Spleen (tissue), 11 donors: ENCODE measurements at regions not wholly inside any gene's neighbourhood (a gene's known extent, or its start where the extent isn't known, plus 50 kb on each side); places are given as distances from the start of the nearest gene placed in this dataset.

Source experiments
- DNase-seq: peaks from one replicate; pipeline ENCODE4 v3.0.0-alpha.2; 2020
- H3K27ac ChIP-seq, 8 donors: fragments of 200-600 bp; sonication (generic) in 7 of 8; 1 replicate in 4 of 8; 2 replicates in 4 of 8; pipeline versions ENCODE4 v1.5.0 to v1.8.0; 2016 to 2021; ENCODE audit warnings: inconsistent platforms in 4 of 8, mild to moderate bottlenecking in 4 of 8, moderate library complexity in 1 of 8
- H3K27me3 ChIP-seq, 7 donors: fragments of 200-600 bp; sonication (generic) in 6 of 7; replicated peaks in 1 of 7; 1 replicate in 4 of 7; 2 replicates in 3 of 7; pipeline versions ENCODE4 v1.5.0 to v1.8.0; 2016 to 2021; ENCODE audit warnings: inconsistent platforms in 3 of 7, mild to moderate bottlenecking in 1 of 7
- H3K36me3 ChIP-seq, 6 donors: fragments of 200-600 bp; sonication (generic) in 5 of 6; 1 replicate in 4 of 6; 2 replicates in 2 of 6; pipeline versions ENCODE4 v1.5.0 to v1.8.0; 2016 to 2021; ENCODE audit warnings: inconsistent platforms in 2 of 6
- H3K4me1 ChIP-seq, 6 donors: fragments of 200-600 bp; sonication (generic) in 5 of 6; 1 replicate in 3 of 6; 2 replicates in 3 of 6; pipeline versions ENCODE4 v1.5.0 to v1.8.0; 2016 to 2021; ENCODE audit warnings: inconsistent platforms in 3 of 6
- H3K4me3 ChIP-seq, 8 donors: fragments of 200-600 bp; sonication (generic) in 7 of 8; 1 replicate in 4 of 8; 2 replicates in 4 of 8; pipeline versions ENCODE4 v1.5.0 to v1.8.0; 2016 to 2021; ENCODE audit warnings: inconsistent platforms in 4 of 8, mild to moderate bottlenecking in 4 of 8, moderate library complexity in 2 of 8
- H3K9me3 ChIP-seq, 8 donors: fragments of 200-600 bp; sonication (generic) in 7 of 8; 1 replicate in 4 of 8; 2 replicates in 4 of 8; pipeline versions ENCODE4 v1.5.0 to v1.8.0; 2016 to 2021; ENCODE audit warnings: inconsistent platforms in 4 of 8
- CTCF ChIP-seq, 11 experiments: fragments of 200-600 bp in 7 of 11; fragments of 450-650 bp in 4 of 11; sonication (generic) in 4 of 11; IDR thresholded peaks in 8 of 11; conservative IDR thresholded peaks in 3 of 11; 1 replicate in 7 of 11; 2 replicates in 4 of 11; pipeline versions ENCODE4 v1.4.0 to v1.8.0; 2016 to 2021; ENCODE audit warnings: antibody characterized with exemption in 11 of 11, inconsistent platforms in 4 of 11, mild to moderate bottlenecking in 1 of 11
- POLR2A ChIP-seq, 3 donors: fragments of 450-650 bp; IDR thresholded peaks; one replicate each; pipeline ENCODE4 v1.5.1; 2017; ENCODE audit warnings: antibody characterized with exemption in 3 of 3, mild to moderate bottlenecking in 1 of 3
- POLR2AphosphoS5 ChIP-seq, 3 donors: sonication (generic); formaldehyde crosslinking; IDR thresholded peaks; one replicate each; pipeline ENCODE4 v1.5.1; 2017; ENCODE audit warnings: antibody characterized with exemption in 3 of 3
- WGBS, 5 donors: extraction: QIAGEN DNeasy Blood & Tissue Kit in 3 of 5; methylation state at CpG; one replicate each; pipeline versions ENCODE4 v1.1.5 to v1.1.7; 2013 to 2018; 5-methylcytosine and 5-hydroxymethylcytosine counted together
- intact Hi-C: fragments of 100-400 bp; cut with DNase I; formaldehyde crosslinking; loops from one replicate; pipeline ENCODE4 v1.15.0; 2023; ENCODE audit warnings: low total_unique reads
- donor health status: healthy with polysubstance abuse.
- donor health status: DM: no; HTN: no; CAD: no; lungs with moderate emphysema.
- donor health status: DM: no; HTN: no; CAD: no.
- donor health status: Bipolar disorder and iron deficiency.
- donor health status: healthy.
- donor health status: DM: no; HTN: no; CAD: no.
- donor health status: DM: yes; HTN: yes; CAD: no.

- H3K27me3 ChIP-seq = no peaks in the 10 kb centered on the region
- intact Hi-C loops = no loop called here
- H3K36me3 ChIP-seq = no peaks in the 10 kb centered on the region
- 53 to 80% (median 66%) methylated on average over 4 of the region's 4 CpGs for WGBS, 5 donors
- no peak for DNase-seq
- no peak for TF ChIP-seq POLR2A (IDR thresholded peaks at IDR 0.05)
- TF ChIP-seq CTCF (IDR thresholded peaks at IDR 0.05 in 8 of 11, conservative IDR thresholded peaks at IDR 0.05 in 3 of 11) = no peak
- no peak for TF ChIP-seq POLR2AphosphoS5 (IDR thresholded peaks at IDR 0.05)
- H3K4me1 ChIP-seq = no peaks in the 10 kb centered on the region
- H3K27ac ChIP-seq = no peak overlapping the region
- no peak overlapping the region for H3K4me3 ChIP-seq
- H3K9me3 ChIP-seq = peaks cover 0 to 15% (median 9%) of the 10 kb centered on the region in 8 donors
These were observed 170.4 kb upstream of the MAST4 start for GRCh38 chr5:66425842-66426241.

- intact Hi-C loops = no loop called here
- H3K4me1 ChIP-seq = no peaks in the 10 kb centered on the region
- TF ChIP-seq CTCF (IDR thresholded peaks at IDR 0.05 in 8 of 11, conservative IDR thresholded peaks at IDR 0.05 in 3 of 11) = no peak
- TF ChIP-seq POLR2A (IDR thresholded peaks at IDR 0.05) = no peak
- TF ChIP-seq POLR2AphosphoS5 (IDR thresholded peaks at IDR 0.05) = no peak
- WGBS, 5 donors = 73 to 88% (median 82%) methylated on average over 16 of the region's 16 CpGs
- peaks cover 0 to 15% (median 10%) of the 10 kb centered on the region in 8 donors for H3K9me3 ChIP-seq
- DNase-seq = no peak
- no peaks in the 10 kb centered on the region for H3K27me3 ChIP-seq
- H3K36me3 ChIP-seq = no peaks in the 10 kb centered on the region
- H3K4me3 ChIP-seq = no peak overlapping the region
- no peak overlapping the region for H3K27ac ChIP-seq
These were observed 169.7 kb upstream of the MAST4 start for GRCh38 chr5:66426259-66427138.

GRCh38 chr5:66427139-66427442 lies 169.1 kb upstream of the MAST4 start:
- intact Hi-C loops = no loop called here
- Histone ChIP-seq H3K4me3 (no peak overlapping the region), H3K9me3 (peaks cover 0 to 19% (median 12%) of the 10 kb centered on the region in 8 donors), H3K27ac (no peak overlapping the region), H3K27me3 (no peaks in the 10 kb centered on the region), H3K36me3 (no peaks in the 10 kb centered on the region), H3K4me1 (no peaks in the 10 kb centered on the region)
- no peak for DNase-seq
- TF ChIP-seq POLR2A (IDR thresholded peaks at IDR 0.05) (no peak), POLR2AphosphoS5 (IDR thresholded peaks at IDR 0.05) (no peak), CTCF (IDR thresholded peaks at IDR 0.05 in 8 of 11, conservative IDR thresholded peaks at IDR 0.05 in 3 of 11) (no peak)
- WGBS, 5 donors = 79 to 91% (median 84%) methylated on average over 4 of the region's 4 CpGs

- H3K36me3 ChIP-seq = no peaks in the 10 kb centered on the region
- no peak overlapping the region for H3K4me3 ChIP-seq
- WGBS, 5 donors = 83 to 88% (median 86%) methylated on average over 3 of the region's 3 CpGs
- no peak for DNase-seq
- TF ChIP-seq POLR2AphosphoS5 (IDR thresholded peaks at IDR 0.05) = no peak
- TF ChIP-seq CTCF (IDR thresholded peaks at IDR 0.05 in 8 of 11, conservative IDR thresholded peaks at IDR 0.05 in 3 of 11) = peak in 1 of 11 experiments; percentile 11
- H3K9me3 ChIP-seq = peaks cover 0 to 13% (median 0%) of the 10 kb centered on the region in 8 donors
- H3K27ac ChIP-seq = no peak overlapping the region
- no peaks in the 10 kb centered on the region for H3K27me3 ChIP-seq
- intact Hi-C loops = no loop called here
- no peaks in the 10 kb centered on the region for H3K4me1 ChIP-seq
These were observed 159.5 kb upstream of the MAST4 start for GRCh38 chr5:66436721-66437120.
